DOHH2 (cell line): ENCODE measurements at regions not wholly inside any gene's neighbourhood (a gene's known extent, or its start where the extent isn't known, plus 50 kb on each side); places are given as distances from the start of the nearest gene placed in this dataset.

Source experiments
- H3F3A ChIP-seq: fragments of 200-600 bp; sonication (generic), shearing (Covaris generic); 2 replicates; pipeline ENCODE4 v1.6.0; 2016; ENCODE audit warnings: antibody characterized with exemption, mild to moderate bottlenecking; ENCODE audit not compliant: control insufficient read depth, insufficient read depth
- H3K27ac ChIP-seq: fragments of 200-600 bp; sonication (generic); 2 replicates; pipeline ENCODE4 v1.5.1; 2014; ENCODE audit warnings: low read depth, mild to moderate bottlenecking, low read length, moderate library complexity
- H3K27me3 ChIP-seq: fragments of 200-600 bp; sonication (generic); 2 replicates; pipeline ENCODE4 v1.6.1; 2014; ENCODE audit warnings: mild to moderate bottlenecking, low read length, mixed read lengths; ENCODE audit not compliant: control insufficient read depth
- H3K36me3 ChIP-seq: fragments of 200-600 bp; sonication (generic); 2 replicates; pipeline ENCODE4 v1.6.1; 2014; ENCODE audit warnings: mild to moderate bottlenecking, low read length, moderate library complexity, mixed read lengths; ENCODE audit not compliant: control insufficient read depth
- H3K4me1 ChIP-seq: fragments of 200-600 bp; sonication (generic); 2 replicates; pipeline ENCODE4 v1.6.1; 2014; ENCODE audit warnings: mild to moderate bottlenecking, low read length, mixed read lengths; ENCODE audit not compliant: control insufficient read depth
- H3K4me2 ChIP-seq: fragments of 200-600 bp; sonication (generic); 2 replicates; pipeline ENCODE4 v1.6.0; 2014; ENCODE audit warnings: mild to moderate bottlenecking, low read length, moderate library complexity
- H3K4me3 ChIP-seq: fragments of 200-600 bp; sonication (generic); 2 replicates; pipeline ENCODE4 v1.5.1; 2014; ENCODE audit warnings: mild to moderate bottlenecking, low read length, mixed read lengths
- H3K79me2 ChIP-seq: fragments of 200-600 bp; sonication (generic); 2 replicates; pipeline ENCODE4 v1.6.1; 2014; ENCODE audit warnings: mild to moderate bottlenecking, low read length, mixed read lengths; ENCODE audit not compliant: control insufficient read depth
- H3K9me2 ChIP-seq: fragments of 200-600 bp; sonication (generic); replicated peaks from 2 replicates; pipeline ENCODE4 v1.6.1; 2014; ENCODE audit warnings: mild to moderate bottlenecking, low read length, mixed read lengths; ENCODE audit not compliant: control insufficient read depth
- H3K9me3 ChIP-seq: fragments of 200-600 bp; sonication (generic); 2 replicates; pipeline ENCODE4 v1.6.1; 2014; ENCODE audit warnings: antibody characterized with exemption, low read length, mixed read lengths; ENCODE audit not compliant: control insufficient read depth, insufficient read depth
- H4K20me1 ChIP-seq: fragments of 200-600 bp; sonication (generic); 2 replicates; pipeline ENCODE4 v1.6.0; 2014; ENCODE audit warnings: low read depth, mild to moderate bottlenecking, antibody characterized with exemption, low read length, moderate library complexity; ENCODE audit not compliant: control insufficient read depth, insufficient read depth
- CTCF ChIP-seq: fragments of 200-600 bp; sonication (generic); IDR thresholded peaks from one replicate; pipeline ENCODE4 v1.5.1; 2014; ENCODE audit warnings: antibody characterized with exemption, mild to moderate bottlenecking, low read depth, low read length; ENCODE audit not compliant: poor library complexity, severe bottlenecking
- EZH2phosphoT487 ChIP-seq: fragments of 200-600 bp; sonication (generic); IDR thresholded peaks from 2 replicates; pipeline ENCODE4 v1.6.1; 2017; ENCODE audit warnings: borderline replicate concordance, mild to moderate bottlenecking, antibody characterized with exemption, low read length, moderate library complexity, mixed read lengths

- Histone ChIP-seq H3K36me3 (no peaks in the 10 kb centered on the region), H3K9me3 (no peaks in the 10 kb centered on the region), H3F3A (no peaks in the 10 kb centered on the region), H3K4me2 (no peak overlapping the region), H3K9me2 (no peaks in the 10 kb centered on the region), H4K20me1 (no peaks in the 10 kb centered on the region), H3K4me1 (no peaks in the 10 kb centered on the region), H3K27ac (no peak overlapping the region), H3K4me3 (no peak overlapping the region), H3K79me2 (no peaks in the 10 kb centered on the region), H3K27me3 (no peaks in the 10 kb centered on the region)
- TF ChIP-seq CTCF: no peak
Measured at GRCh38 chr1:36613721-36614120, 131.0 kb upstream of the CSF3R start.

GRCh38 chr1:36612881-36613280 lies 130.2 kb upstream of the CSF3R start:
- Histone ChIP-seq H3K4me2 (no peak overlapping the region), H3K27me3 (no peaks in the 10 kb centered on the region), H3K79me2 (no peaks in the 10 kb centered on the region), H3K9me2 (no peaks in the 10 kb centered on the region), H3F3A (no peaks in the 10 kb centered on the region), H4K20me1 (no peaks in the 10 kb centered on the region), H3K36me3 (no peaks in the 10 kb centered on the region), H3K4me1 (no peaks in the 10 kb centered on the region), H3K27ac (no peak overlapping the region), H3K9me3 (no peaks in the 10 kb centered on the region), H3K4me3 (no peak overlapping the region)
- no peak for TF ChIP-seq EZH2phosphoT487
- TF ChIP-seq CTCF: no peak

- Histone ChIP-seq H3K4me3 (no peak overlapping the region), H3K79me2 (no peaks in the 10 kb centered on the region), H3K4me2 (no peak overlapping the region), H3K36me3 (no peaks in the 10 kb centered on the region), H3K4me1 (no peaks in the 10 kb centered on the region), H3F3A (no peaks in the 10 kb centered on the region), H3K27me3 (no peaks in the 10 kb centered on the region), H3K9me3 (no peaks in the 10 kb centered on the region), H3K9me2 (no peaks in the 10 kb centered on the region), H4K20me1 (no peaks in the 10 kb centered on the region), H3K27ac (no peak overlapping the region)
- TF ChIP-seq EZH2phosphoT487 (no peak), CTCF (no peak)
Measured at GRCh38 chr1:36612121-36612520, 129.4 kb upstream of the CSF3R start.
